WI38 (cell line): ENCODE measurements at regions not wholly inside any gene's neighbourhood (a gene's known extent, or its start where the extent isn't known, plus 50 kb on each side); places are given as distances from the start of the nearest gene placed in this dataset.

ENCODE experiments used
- H3K4me3 ChIP-seq: 2 replicates; pipeline ENCODE4 v1.5.1; 2011; ENCODE audit warnings: low read depth, mild to moderate bottlenecking, control low read depth, low read length
- TF ChIP-seq, protein P1 (sequence below): IDR thresholded peaks from 2 replicates; pipeline ENCODE4 v1.5.1; 2012; ENCODE audit warnings: low read depth, mild to moderate bottlenecking, control low read depth, low read length

DNA sequence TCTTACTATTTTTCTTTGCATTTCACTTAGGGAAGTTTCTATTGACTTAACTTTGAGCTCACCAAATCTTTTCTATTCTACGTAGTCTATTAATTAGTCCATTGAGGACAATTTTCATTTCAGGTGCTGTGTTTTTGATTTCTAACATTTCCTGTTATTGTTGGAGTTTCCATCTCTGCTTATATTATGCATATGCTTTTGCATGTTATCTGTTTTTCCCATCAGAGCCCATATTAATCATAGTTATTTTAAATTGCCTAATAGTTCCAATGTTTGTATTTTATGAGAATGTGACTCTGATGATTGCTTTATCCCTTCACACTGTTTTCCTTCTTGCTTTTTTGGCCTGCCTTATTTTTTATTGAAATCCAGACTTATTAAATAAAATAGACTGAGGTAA, 414.5 kb upstream of the OPRM1 start:
- TF ChIP-seq, protein P1, sequence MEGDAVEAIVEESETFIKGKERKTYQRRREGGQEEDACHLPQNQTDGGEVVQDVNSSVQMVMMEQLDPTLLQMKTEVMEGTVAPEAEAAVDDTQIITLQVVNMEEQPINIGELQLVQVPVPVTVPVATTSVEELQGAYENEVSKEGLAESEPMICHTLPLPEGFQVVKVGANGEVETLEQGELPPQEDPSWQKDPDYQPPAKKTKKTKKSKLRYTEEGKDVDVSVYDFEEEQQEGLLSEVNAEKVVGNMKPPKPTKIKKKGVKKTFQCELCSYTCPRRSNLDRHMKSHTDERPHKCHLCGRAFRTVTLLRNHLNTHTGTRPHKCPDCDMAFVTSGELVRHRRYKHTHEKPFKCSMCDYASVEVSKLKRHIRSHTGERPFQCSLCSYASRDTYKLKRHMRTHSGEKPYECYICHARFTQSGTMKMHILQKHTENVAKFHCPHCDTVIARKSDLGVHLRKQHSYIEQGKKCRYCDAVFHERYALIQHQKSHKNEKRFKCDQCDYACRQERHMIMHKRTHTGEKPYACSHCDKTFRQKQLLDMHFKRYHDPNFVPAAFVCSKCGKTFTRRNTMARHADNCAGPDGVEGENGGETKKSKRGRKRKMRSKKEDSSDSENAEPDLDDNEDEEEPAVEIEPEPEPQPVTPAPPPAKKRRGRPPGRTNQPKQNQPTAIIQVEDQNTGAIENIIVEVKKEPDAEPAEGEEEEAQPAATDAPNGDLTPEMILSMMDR: no peak
- H3K4me3 ChIP-seq: no peak overlapping the region

DNA sequence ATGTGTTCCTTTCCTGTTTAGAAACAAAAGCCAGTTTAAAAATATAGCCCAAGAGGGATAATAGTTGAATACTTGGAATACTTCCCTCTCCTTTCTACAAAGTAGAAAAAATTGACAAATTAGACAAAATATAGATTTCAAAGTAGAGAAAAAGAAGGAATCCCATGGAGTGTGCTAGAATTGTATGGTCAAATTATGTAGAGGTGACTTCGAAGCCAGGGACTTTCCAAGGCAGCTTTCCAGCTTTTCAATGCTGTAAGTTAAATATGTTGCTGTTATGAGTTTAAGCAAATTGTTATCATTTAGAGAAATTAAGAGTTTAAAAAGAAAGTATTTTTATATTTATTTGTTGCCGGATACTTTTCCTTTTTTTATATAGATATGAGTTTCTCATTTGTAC, 415.5 kb upstream of the OPRM1 start:
- H3K4me3 ChIP-seq: no peak overlapping the region
- TF ChIP-seq, protein P1: no peak

DNA sequence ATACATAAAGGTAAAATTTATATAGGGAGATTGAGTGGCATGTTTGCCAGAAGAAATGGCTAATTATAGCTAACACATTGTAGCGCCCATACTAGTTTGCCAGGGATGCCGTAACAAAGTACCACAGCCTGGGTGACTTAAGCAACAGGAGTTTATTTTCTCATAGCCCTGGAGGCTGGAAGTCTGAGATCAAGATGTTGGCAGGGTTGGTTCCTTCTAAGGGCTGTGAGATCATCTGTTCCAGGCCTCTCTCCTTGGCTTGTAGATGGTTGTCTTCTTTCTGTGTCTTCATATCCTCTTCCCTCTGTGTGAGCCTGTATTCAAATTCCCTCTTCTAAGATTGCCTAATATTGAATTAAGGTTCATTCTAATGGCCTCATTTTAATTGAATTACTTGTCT, 417.5 kb upstream of the OPRM1 start:
- H3K4me3 ChIP-seq: no peak overlapping the region
- TF ChIP-seq, protein P1: no peak

DNA sequence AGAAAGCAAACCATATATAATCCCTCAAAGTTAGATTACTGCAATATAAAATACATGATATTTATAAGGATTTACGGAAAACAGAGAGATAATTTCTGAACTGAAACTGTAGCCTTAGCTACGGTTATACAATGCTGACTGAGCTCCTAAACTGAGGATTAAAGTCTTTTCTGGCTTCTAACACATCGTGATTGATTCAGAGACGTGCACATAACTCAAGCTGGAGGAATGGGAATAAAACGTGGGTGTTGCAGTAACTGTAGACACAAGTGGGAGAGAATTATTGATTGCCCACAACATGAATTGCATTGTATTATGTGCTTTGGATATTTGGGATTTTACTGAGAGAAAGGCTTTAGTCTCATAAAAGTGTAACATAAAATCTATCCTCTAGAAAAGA, 418.0 kb upstream of the OPRM1 start:
- TF ChIP-seq, protein P1: no peak

DNA sequence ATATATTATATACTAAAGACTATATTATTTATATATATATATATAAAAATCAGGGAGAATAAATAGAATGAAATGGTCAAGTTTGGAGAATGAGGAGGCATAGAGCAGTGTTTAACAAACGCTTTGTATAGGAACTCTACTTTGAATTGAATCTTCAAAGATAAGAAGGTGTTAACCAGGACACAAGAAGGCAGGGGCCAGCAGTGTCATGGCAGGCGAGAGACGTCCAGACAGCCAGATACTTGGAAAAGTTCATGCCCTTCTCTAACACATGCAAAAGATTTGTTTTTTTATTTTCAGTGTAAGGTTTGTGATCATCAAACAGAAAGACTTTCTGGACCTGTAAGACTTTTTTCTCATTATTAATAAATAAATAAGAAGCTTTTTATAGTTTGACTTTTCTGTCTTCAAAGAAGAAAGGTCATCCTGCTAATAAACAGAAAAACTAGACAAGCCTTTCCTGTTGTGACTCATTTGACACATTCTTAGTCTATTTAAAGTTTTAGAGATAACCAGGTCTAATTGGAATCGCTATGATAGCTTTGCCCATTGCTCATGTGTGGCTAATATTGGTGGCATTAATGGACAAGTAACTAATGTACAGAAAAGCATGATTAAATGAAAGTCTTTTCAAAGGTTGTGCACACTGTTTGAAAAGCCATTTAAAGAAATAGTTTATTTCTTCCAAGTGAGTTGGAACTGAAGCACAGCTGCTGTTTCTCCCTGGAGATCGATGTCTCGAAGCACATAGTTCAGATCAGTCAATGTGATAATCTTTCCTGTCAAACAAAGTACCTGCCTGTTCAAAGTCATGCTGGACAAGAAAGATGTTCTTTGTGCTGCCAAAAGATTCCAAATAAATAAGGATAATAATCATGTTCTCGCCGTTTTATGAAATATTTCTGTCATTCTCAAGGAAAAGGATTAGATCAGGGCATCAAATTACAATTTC, 420.4 kb upstream of the OPRM1 start:
- TF ChIP-seq, protein P1: no peak
- H3K4me3 ChIP-seq: no peak overlapping the region

More for the DNA sequence above, 418.0 kb upstream of the OPRM1 start:
- H3K4me3 ChIP-seq: no peak overlapping the region

DNA sequence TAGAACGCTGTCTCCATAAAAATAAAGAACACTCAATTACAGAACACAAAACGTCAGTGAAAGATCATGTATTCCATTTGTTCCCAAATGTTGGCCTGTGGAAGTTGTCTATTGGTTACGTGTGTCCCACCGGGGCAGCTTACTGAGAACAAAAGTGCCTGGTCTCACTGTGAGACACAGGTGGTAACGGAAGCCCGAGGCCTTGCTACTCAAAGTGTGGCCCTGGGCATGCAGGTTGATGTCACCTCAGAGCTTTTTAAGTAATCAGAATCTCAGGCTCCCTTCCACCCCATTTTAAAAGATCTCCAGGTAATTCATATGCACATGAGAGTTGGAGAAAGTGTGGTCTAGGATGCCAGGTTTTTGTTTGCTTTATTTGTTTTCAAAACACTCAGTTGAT, 422.5 kb upstream of the OPRM1 start:
- H3K4me3 ChIP-seq: no peak overlapping the region
- TF ChIP-seq, protein P1: no peak

DNA sequence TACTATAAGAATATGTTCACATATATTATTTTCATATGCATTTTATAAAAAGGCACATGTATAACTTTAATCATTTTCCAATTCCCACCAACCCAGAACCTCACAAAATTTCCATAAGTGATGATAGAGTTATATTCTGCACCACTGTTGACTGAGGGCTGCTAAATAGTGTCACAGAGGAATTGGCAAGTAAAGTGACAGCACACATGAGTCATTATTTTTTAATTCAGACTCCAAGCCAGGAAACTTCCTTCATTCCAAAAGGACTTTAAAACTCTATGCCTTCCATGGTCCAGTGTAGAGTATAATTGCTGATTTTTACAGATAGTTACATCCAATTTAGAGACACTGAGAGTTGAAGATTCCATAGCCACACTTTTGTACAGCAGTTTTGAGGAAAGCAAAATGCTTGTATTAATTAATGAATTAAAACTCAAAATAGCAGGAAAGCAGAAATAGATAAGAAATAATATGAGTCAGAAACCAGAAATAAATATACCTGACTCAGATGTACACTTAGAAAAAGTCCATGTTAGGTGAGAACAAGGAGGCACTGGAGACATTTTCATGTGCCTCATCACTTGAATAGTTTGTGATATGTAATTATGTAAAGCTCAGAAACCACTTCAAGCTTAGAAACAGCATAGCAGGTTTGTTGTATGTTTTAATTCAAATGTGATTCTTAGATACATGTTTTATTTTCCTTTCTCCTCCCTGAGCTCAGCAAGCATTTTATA, 425.2 kb upstream of the OPRM1 start:
- TF ChIP-seq, protein P1: no peak
- no peak overlapping the region for H3K4me3 ChIP-seq
